Esophagus squamous epithelium (tissue), 4 donors: ENCODE measurements at regions not wholly inside any gene's neighbourhood (a gene's known extent, or its start where the extent isn't known, plus 50 kb on each side); places are given as distances from the start of the nearest gene placed in this dataset.

ENCODE experiments used
- CTCF ChIP-seq, 6 experiments: fragments of 450-650 bp in 4 of 6; fragments of 200-600 bp in 2 of 6; sonication (generic) in 2 of 6; IDR thresholded peaks; one replicate each; pipeline ENCODE4 v1.5.1; 2016 to 2019; ENCODE audit warnings: antibody characterized with exemption in 6 of 6, mild to moderate bottlenecking in 4 of 6, moderate library complexity in 4 of 6
- POLR2A ChIP-seq, 4 donors: fragments of 450-650 bp; IDR thresholded peaks; one replicate each; pipeline ENCODE4 v1.6.1; 2017; ENCODE audit warnings: antibody characterized with exemption in 4 of 4, mild to moderate bottlenecking in 4 of 4, moderate library complexity in 3 of 4

GRCh38 chr1:100795646-100795985, 76.1 kb downstream of the VCAM1 start:
- TF ChIP-seq CTCF (IDR thresholded peaks at IDR 0.05) (no peak), POLR2A (IDR thresholded peaks at IDR 0.05) (no peak)
